Esophagus mucosa (tissue), 1 donor: ENCODE measurements at regions not wholly inside any gene's neighbourhood (a gene's known extent, or its start where the extent isn't known, plus 50 kb on each side); places are given as distances from the start of the nearest gene placed in this dataset.
"Not testable (repeated sequence)": the region's sequence is repeated elsewhere in the genome, so short reads cannot be mapped to it uniquely, and the experiment has no call there.

Source experiments
- ATAC-seq: fragments of 200-7000 bp; cut with Tn5 transposase; one replicate; pipeline ENCODE4 v1.9.1; 2020
- donor health status: DM: yes; HTN: yes; CAD: no.

- no peak for ATAC-seq
These were observed 1269.7 kb upstream of the SPRY2 start for GRCh38 chr13:81610644-81611043.

DNA sequence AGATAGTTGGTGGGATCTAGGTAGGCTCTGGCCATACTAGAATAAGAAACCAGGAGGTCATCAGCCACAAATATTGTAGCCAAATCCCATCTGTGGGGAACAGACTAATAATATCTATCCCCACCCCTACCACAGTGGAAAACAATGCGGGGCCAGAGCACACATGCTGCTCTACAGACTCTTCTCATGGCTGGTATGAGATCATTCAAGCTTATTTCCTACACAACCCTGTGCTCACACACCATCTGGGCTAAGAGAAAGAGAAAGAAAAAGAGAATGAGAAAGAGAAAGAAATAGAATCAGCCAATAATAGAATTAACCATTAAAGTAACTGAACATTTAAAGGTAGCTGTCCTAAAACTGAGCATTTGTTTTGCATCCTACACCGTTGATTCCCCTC is 1268.4 kb upstream of the SPRY2 start:
- no peak for ATAC-seq

DNA sequence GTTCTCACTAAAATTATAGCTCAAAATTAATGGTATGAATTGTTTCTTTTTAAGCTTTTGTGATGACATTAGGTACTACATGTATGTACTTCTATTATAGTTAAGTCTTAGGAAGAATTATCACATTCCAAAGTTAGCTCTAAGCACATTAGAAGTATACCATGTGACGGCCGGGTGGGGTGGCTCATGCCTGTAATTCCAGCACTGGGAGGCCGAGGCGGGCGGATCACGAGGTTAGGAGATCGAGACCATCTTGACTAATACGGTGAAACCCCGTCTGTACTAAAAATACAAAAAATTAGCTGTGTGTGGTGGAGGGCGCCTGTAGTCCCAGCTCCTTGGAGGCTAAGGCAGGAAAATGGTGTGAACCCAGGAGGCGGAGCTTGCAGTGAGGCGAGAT is 1265.1 kb upstream of the SPRY2 start:
- ATAC-seq: no peak

DNA sequence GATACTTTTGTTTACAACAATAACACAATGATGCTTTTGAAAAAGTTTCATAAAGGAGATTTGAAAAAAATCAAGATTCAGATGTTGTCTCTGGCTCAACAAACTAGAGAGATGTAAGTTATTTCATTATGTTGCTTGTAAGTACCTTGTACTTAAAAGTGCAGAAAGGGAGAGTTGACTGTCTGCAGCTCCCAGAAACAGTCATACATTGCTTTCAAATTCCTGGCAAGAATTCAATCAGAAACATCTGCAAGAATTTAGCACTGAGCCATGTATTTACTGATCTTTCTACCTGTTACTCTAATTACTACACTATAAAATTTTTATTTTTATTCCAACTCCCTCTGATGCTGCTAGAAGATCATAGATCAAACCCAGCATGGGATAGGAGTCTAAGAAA is 1261.3 kb upstream of the SPRY2 start:
- ATAC-seq: no peak

GRCh38 chr13:81597101-81597500 is 1256.2 kb upstream of the SPRY2 start:
- ATAC-seq: no peak

GRCh38 chr13:81596224-81596753 is 1255.4 kb upstream of the SPRY2 start:
- ATAC-seq: no peak

DNA sequence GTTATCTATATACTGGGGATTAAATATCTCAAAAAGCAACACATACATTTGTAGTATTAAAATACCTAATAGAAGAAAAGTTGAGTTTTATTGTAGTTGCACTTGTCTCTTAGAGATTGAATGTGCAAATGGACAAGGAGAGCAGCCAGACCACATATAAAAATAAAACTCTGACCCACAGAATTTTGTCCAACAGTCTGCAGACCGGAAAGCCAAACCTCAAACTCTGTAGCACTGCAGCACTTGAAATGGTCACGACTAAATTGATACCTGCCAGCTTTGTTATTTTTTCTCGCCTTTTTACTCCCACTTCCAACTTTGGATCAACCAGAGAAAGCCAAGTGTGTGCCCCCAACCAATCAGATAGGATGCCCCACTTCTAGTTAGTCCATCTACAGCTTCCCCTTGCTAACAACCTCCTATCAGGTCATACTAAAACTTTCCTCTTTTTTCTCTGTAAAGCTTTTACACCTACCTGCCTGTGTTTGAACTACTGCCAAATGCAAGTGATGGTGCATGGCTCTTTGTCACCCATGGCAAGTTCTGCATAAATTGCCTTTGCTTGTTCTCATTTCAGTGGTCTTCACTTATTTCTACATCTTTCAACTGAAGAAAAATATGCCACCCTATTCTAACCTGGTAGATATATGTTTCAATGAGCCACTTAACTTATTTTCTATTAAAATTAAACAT is 1250.7 kb upstream of the SPRY2 start:
- no peak for ATAC-seq

DNA sequence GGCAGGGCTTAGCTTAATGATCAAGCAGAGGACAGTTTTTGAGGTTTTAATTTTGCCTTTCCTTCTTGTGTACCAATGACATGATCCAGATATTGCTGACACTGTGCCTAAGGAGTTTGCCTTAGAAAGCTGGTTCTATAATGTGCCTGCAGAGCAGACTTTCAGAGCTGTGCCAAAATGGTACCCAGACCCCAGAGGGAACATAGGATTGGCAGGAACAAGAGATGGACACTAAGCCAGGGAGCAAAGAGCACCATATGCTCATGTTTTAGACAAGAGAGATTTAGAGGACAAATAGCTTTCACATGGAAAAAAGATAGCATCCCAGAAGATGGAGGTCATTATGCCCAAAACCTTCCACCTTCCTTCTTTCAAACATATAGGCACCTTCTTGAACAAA is 1241.5 kb upstream of the SPRY2 start:
- no peak for ATAC-seq

- ATAC-seq: no peak
These were observed 1236.8 kb upstream of the SPRY2 start for GRCh38 chr13:81577601-81578195.

DNA sequence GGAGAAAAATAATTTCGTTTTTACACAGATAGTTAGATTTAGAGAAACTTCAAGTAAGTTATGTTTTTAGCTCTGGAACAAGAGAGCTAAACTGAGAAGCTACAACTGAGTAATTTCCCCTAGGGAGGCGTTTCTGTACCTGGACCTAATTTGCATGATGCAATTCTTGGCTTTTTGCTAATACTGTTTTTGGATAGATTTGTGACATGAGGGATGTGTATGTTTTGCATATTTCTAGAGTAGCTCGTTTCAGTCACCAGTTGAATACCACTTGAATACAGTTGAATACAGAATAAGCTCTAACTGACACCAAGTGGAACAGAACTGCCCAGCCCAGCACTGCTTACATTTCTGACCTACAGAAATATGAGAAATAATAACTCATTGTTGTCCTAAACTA is 1227.9 kb upstream of the SPRY2 start:
- ATAC-seq: no peak

DNA sequence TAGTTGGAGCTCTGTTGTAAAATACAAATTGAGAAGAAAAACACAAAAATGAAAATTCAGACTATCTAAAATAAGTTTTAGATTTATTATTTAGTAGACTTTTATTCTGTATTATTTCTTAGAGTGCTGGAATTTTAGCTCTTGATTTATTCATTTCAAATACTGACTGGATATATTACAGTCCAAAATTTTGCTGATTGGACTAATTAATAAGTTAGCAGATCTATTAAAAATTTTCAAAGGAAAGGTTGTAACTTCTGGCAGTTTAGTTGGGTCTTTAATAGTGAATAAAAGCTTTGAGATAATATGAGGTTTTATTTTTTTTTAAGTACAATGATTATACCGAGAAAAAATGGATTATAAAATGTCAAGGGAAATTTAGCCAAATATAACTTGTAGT is 1224.9 kb upstream of the SPRY2 start:
- ATAC-seq: no peak

DNA sequence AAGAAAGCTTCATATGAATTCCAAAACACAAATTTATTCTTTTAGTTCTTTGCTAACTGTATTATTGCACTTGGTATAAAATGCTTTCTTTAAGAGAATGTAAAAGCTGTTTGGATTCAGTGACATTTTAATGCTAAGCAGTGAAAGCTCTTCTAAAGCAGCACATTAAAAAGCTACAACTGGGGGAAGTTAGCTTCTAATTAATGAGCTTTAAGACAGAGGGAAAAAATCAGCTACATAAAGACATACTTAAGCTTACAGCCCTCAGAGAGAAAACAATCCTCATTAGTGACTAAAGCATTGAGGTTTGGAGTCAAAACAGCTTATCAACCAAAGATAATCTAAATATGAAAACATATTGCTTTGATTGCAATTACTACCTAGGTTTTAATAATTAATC is 1222.2 kb upstream of the SPRY2 start:
- ATAC-seq: no peak

DNA sequence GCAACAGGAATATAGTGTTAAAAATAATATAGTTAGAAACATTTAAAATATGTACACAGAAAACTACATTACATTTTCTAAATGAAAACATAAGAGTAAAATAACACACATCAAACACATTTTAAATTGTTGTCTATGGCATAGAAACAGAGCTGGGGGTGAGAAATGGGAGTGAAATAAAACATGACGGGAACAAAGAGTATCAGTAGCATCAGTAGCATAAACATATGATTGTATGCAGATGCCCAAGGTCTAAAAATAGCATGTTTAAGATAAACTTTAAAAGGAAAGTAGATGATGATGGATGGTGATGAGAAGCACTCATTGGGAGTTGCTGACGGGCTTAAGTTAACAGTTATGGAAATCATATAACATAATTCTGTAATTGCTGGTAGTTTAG is 1221.7 kb upstream of the SPRY2 start:
- no peak for ATAC-seq

- ATAC-seq: no peak
These were observed 1210.1 kb upstream of the SPRY2 start for GRCh38 chr13:81551036-81551435.

GRCh38 chr13:81546294-81546693 is 1205.4 kb upstream of the SPRY2 start:
- ATAC-seq: not testable (repeated sequence)

DNA sequence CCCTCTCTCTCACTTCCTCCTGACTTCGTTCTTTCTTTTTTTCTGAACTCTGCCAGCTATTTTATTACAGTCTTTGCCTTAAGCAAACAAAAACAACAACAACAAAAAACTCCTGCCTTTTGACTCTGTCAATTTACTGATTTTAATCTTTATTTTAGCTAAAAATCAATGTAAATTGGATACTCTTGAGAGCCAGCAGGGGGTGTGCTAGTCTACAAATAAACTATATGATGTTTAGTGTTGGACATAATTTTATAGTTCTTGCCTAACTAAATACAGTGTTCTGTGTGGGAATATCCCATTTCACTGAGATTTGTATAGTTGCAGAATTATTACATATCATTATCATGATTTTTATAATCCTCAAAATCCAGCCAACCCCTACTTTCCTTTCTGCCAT is 1199.9 kb upstream of the SPRY2 start:
- ATAC-seq: no peak

DNA sequence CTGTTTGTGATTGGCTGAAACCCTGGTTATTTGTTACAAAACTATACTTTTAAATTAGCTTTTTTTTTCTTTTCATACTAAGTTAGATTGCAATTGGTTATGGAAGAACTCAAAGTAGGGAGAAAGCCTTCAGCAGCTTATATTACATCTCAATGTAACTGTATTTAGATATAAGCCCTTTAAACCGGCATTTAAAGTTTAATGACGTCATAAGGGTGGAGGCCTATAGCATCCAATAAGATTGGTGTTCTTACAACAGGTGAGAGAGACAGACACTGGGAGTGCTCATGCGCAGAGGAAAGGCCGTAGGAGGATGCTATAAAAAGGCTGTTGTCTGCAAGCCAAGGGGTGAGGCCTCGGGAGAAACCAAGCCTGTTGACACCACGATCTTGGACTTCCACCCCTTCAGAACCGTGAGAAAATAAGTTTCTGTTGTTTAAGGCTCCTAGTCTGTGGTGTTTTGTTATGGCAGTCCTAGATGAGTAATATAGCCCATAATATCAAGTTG is 1198.8 kb upstream of the SPRY2 start:
- ATAC-seq: no peak

GRCh38 chr13:81498969-81499368 is 1158.0 kb upstream of the SPRY2 start:
- no peak for ATAC-seq

GRCh38 chr13:81493144-81493543 is 1152.2 kb upstream of the SPRY2 start:
- ATAC-seq: no peak

- no peak for ATAC-seq
These were observed 1151.5 kb upstream of the SPRY2 start for GRCh38 chr13:81492449-81492848.

DNA sequence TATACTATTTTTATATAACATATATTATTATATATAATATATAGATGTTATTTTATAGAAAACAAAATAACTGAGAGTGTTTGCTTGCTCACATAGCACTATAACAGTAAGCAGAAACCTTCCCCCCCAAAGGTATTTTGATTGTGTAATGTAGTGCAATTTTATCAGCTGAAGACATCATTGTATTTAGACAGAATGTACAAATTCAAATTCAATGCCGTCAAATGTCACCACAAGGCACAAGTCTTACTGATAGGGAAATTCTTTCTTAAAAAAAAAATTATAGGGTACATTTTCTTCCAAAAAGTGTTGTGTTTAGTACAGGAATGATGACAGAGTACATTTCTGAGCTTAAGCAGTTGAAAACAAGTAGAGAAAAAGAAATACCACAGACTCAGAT is 1147.1 kb upstream of the SPRY2 start:
- ATAC-seq: no peak

- no peak for ATAC-seq
These were observed 1146.2 kb upstream of the SPRY2 start for GRCh38 chr13:81487151-81487550.

DNA sequence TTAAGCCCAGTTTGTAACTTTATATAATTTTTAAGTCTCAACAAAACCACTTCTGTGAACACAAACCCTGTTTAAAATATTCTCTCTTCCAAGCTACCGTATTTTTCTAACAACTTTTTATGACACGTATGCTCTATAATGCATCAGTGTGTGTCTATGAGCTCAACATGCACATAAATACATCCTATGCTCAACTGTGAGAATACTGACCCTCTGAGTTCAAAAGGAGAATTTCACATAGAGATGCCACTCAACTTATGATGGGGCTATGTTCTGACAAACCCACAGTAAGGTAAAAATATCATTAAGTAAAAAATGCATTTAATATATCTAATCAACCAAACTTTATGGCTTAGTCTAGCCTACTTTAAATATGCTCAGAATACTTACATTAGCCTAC is 1139.7 kb upstream of the SPRY2 start:
- ATAC-seq: no peak

GRCh38 chr13:81473366-81473899 is 1132.5 kb upstream of the SPRY2 start:
- ATAC-seq: no peak
